Spleen (tissue), 11 donors: ENCODE measurements at regions not wholly inside any gene's neighbourhood (a gene's known extent, or its start where the extent isn't known, plus 50 kb on each side); places are given as distances from the start of the nearest gene placed in this dataset.

Experiments used
- DNase-seq: peaks from one replicate; pipeline ENCODE4 v3.0.0-alpha.2; 2020
- H3K27ac ChIP-seq, 8 donors: fragments of 200-600 bp; sonication (generic) in 7 of 8; 1 replicate in 4 of 8; 2 replicates in 4 of 8; pipeline versions ENCODE4 v1.5.0 to v1.8.0; 2016 to 2021; ENCODE audit warnings: inconsistent platforms in 4 of 8, mild to moderate bottlenecking in 4 of 8, moderate library complexity in 1 of 8
- H3K27me3 ChIP-seq, 7 donors: fragments of 200-600 bp; sonication (generic) in 6 of 7; replicated peaks in 1 of 7; 1 replicate in 4 of 7; 2 replicates in 3 of 7; pipeline versions ENCODE4 v1.5.0 to v1.8.0; 2016 to 2021; ENCODE audit warnings: inconsistent platforms in 3 of 7, mild to moderate bottlenecking in 1 of 7
- H3K36me3 ChIP-seq, 6 donors: fragments of 200-600 bp; sonication (generic) in 5 of 6; 1 replicate in 4 of 6; 2 replicates in 2 of 6; pipeline versions ENCODE4 v1.5.0 to v1.8.0; 2016 to 2021; ENCODE audit warnings: inconsistent platforms in 2 of 6
- H3K4me1 ChIP-seq, 6 donors: fragments of 200-600 bp; sonication (generic) in 5 of 6; 1 replicate in 3 of 6; 2 replicates in 3 of 6; pipeline versions ENCODE4 v1.5.0 to v1.8.0; 2016 to 2021; ENCODE audit warnings: inconsistent platforms in 3 of 6
- H3K4me3 ChIP-seq, 8 donors: fragments of 200-600 bp; sonication (generic) in 7 of 8; 1 replicate in 4 of 8; 2 replicates in 4 of 8; pipeline versions ENCODE4 v1.5.0 to v1.8.0; 2016 to 2021; ENCODE audit warnings: inconsistent platforms in 4 of 8, mild to moderate bottlenecking in 4 of 8, moderate library complexity in 2 of 8
- H3K9me3 ChIP-seq, 8 donors: fragments of 200-600 bp; sonication (generic) in 7 of 8; 1 replicate in 4 of 8; 2 replicates in 4 of 8; pipeline versions ENCODE4 v1.5.0 to v1.8.0; 2016 to 2021; ENCODE audit warnings: inconsistent platforms in 4 of 8
- CTCF ChIP-seq, 11 experiments: fragments of 200-600 bp in 7 of 11; fragments of 450-650 bp in 4 of 11; sonication (generic) in 4 of 11; IDR thresholded peaks in 8 of 11; conservative IDR thresholded peaks in 3 of 11; 1 replicate in 7 of 11; 2 replicates in 4 of 11; pipeline versions ENCODE4 v1.4.0 to v1.8.0; 2016 to 2021; ENCODE audit warnings: antibody characterized with exemption in 11 of 11, inconsistent platforms in 4 of 11, mild to moderate bottlenecking in 1 of 11
- POLR2A ChIP-seq, 3 donors: fragments of 450-650 bp; IDR thresholded peaks; one replicate each; pipeline ENCODE4 v1.5.1; 2017; ENCODE audit warnings: antibody characterized with exemption in 3 of 3, mild to moderate bottlenecking in 1 of 3
- POLR2AphosphoS5 ChIP-seq, 3 donors: sonication (generic); formaldehyde crosslinking; IDR thresholded peaks; one replicate each; pipeline ENCODE4 v1.5.1; 2017; ENCODE audit warnings: antibody characterized with exemption in 3 of 3
- WGBS, 5 donors: extraction: QIAGEN DNeasy Blood & Tissue Kit in 3 of 5; methylation state at CpG; one replicate each; pipeline versions ENCODE4 v1.1.5 to v1.1.7; 2013 to 2018; 5-methylcytosine and 5-hydroxymethylcytosine counted together
- intact Hi-C: fragments of 100-400 bp; cut with DNase I; formaldehyde crosslinking; loops from one replicate; pipeline ENCODE4 v1.15.0; 2023; ENCODE audit warnings: low total_unique reads
- donor health status: healthy with polysubstance abuse.
- donor health status: DM: no; HTN: no; CAD: no; lungs with moderate emphysema.
- donor health status: DM: no; HTN: no; CAD: no.
- donor health status: Bipolar disorder and iron deficiency.
- donor health status: healthy.
- donor health status: DM: no; HTN: no; CAD: no.
- donor health status: DM: yes; HTN: yes; CAD: no.

GRCh38 chr2:185144159-185144919 lies 546.0 kb downstream of the ZNF804A start:
- DNase-seq, result no peak
- Histone ChIP-seq H3K27me3 (no peaks in the 10 kb centered on the region), H3K27ac (no peak overlapping the region), H3K9me3 (peaks cover 0 to 17% (median 2%) of the 10 kb centered on the region in 8 donors), H3K36me3 (no peaks in the 10 kb centered on the region), H3K4me1 (no peaks in the 10 kb centered on the region), H3K4me3 (no peak overlapping the region)
- intact Hi-C loops, result no loop called here
- 71 to 84% (median 78%) methylated on average over 7 of the region's 7 CpGs for WGBS, 5 donors
- TF ChIP-seq POLR2AphosphoS5 (IDR thresholded peaks at IDR 0.05) (no peak), POLR2A (IDR thresholded peaks at IDR 0.05) (no peak), CTCF (IDR thresholded peaks at IDR 0.05 in 8 of 11, conservative IDR thresholded peaks at IDR 0.05 in 3 of 11) (no peak)

GRCh38 chr2:185145316-185146121 lies 547.2 kb downstream of the ZNF804A start:
- DNase-seq, result no peak
- intact Hi-C loops, result no loop called here
- Histone ChIP-seq H3K27ac (no peak overlapping the region), H3K36me3 (no peaks in the 10 kb centered on the region), H3K4me3 (no peak overlapping the region), H3K27me3 (no peaks in the 10 kb centered on the region), H3K4me1 (no peaks in the 10 kb centered on the region), H3K9me3 (peaks cover 0 to 15% (median 0%) of the 10 kb centered on the region in 8 donors)
- WGBS, 5 donors, result 75 to 90% (median 81%) methylated on average over 9 to 11 of the region's 11 CpGs
- no peak for TF ChIP-seq POLR2AphosphoS5 (IDR thresholded peaks at IDR 0.05)

GRCh38 chr2:185147361-185147760 lies 549.0 kb downstream of the ZNF804A start:
- no peak overlapping the region for H3K4me3 ChIP-seq
- no peak for DNase-seq
- intact Hi-C loops, result no loop called here
- H3K36me3 ChIP-seq, result no peaks in the 10 kb centered on the region
- WGBS, 5 donors, result 70 to 81% (median 72%) methylated on average over 1 of the region's 1 CpG
- peaks cover 0 to 10% (median 0%) of the 10 kb centered on the region in 8 donors for H3K9me3 ChIP-seq
- no peaks in the 10 kb centered on the region for H3K4me1 ChIP-seq
- no peak for TF ChIP-seq POLR2A (IDR thresholded peaks at IDR 0.05)
- TF ChIP-seq POLR2AphosphoS5 (IDR thresholded peaks at IDR 0.05), result no peak
- no peak for TF ChIP-seq CTCF (IDR thresholded peaks at IDR 0.05 in 8 of 11, conservative IDR thresholded peaks at IDR 0.05 in 3 of 11)
- no peak overlapping the region for H3K27ac ChIP-seq
- H3K27me3 ChIP-seq, result no peaks in the 10 kb centered on the region

GRCh38 chr2:185152186-185152585 lies 553.9 kb downstream of the ZNF804A start:
- H3K27me3 ChIP-seq, result no peaks in the 10 kb centered on the region
- DNase-seq, result no peak
- H3K4me3 ChIP-seq, result no peak overlapping the region
- H3K4me1 ChIP-seq, result no peaks in the 10 kb centered on the region
- intact Hi-C loops, result no loop called here
- no peak overlapping the region for H3K27ac ChIP-seq
- TF ChIP-seq CTCF (IDR thresholded peaks at IDR 0.05 in 8 of 11, conservative IDR thresholded peaks at IDR 0.05 in 3 of 11), result no peak
- no peak for TF ChIP-seq POLR2A (IDR thresholded peaks at IDR 0.05)
- TF ChIP-seq POLR2AphosphoS5 (IDR thresholded peaks at IDR 0.05), result no peak
- WGBS, 5 donors, result 77 to 86% (median 81%) methylated on average over 3 of the region's 3 CpGs
- H3K36me3 ChIP-seq, result no peaks in the 10 kb centered on the region
- H3K9me3 ChIP-seq, result peaks cover 0 to 2% (median 0%) of the 10 kb centered on the region in 8 donors
